Bone marrow (tissue), 2 donors: ENCODE measurements at regions not wholly inside any gene's neighbourhood (a gene's known extent, or its start where the extent isn't known, plus 50 kb on each side); places are given as distances from the start of the nearest gene placed in this dataset.

ENCODE experiments used
- DNase-seq, 2 donors: peaks; one replicate each; lab custom pipeline; 2025; lab: John Stamatoyannopoulos, UW

GRCh38 chr2:11953258-11953657 lies 206.8 kb downstream of the LPIN1 start:
- DNase-seq = no peak

DNA sequence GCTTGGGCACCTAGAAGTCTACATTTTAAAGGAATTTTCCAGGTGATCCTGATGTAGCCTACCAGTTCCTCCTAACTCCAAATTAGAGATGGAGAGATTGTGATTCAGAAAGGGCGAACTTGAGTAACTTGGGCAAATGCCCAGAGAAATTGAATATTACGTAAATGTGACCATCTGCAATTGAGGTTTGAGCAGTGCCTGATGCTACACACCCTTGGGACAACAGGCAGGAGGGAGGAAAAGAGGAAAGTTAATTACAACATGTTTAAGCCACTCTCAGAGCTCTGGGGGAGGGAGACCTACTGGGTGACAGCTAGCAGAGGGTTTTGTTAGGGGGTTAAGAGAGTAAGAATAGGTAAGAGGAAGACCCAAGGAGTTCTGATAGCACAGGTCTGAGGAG lies 208.9 kb downstream of the LPIN1 start:
- DNase-seq = no peak

- DNase-seq = no peak
These were observed 209.5 kb downstream of the LPIN1 start for GRCh38 chr2:11955884-11956291.

DNA sequence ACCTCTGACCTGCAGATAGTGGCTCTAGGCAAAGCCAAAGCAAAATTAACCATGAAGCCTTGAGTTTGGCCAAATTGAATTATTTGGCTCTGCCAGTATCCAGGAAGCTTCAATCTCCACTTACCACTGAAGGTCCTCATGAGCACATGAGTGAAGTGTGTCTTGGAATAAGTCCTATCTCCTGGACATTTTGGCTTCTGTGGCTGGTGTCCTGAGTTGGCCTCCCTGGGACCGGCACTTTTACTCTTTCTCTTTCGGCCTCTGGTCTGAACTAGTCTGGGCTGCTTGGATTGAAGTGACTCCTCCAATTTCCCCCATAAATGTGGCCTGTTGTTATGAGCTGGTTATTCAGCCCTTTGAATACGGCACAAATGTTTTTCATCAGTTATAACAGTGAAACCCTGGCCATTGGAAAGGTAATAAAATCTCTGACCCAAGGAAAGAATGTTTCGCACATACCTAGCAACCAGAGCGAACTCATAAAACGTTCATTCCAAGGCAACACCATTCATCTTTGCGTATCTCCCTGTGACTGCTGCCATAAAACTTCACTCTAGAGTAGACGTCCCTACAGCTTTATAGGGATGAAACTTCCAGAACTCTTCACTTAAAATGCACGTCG lies 216.4 kb downstream of the LPIN1 start:
- DNase-seq = no peak

GRCh38 chr2:11963966-11964365 lies 217.5 kb downstream of the LPIN1 start:
- no peak for DNase-seq

DNA sequence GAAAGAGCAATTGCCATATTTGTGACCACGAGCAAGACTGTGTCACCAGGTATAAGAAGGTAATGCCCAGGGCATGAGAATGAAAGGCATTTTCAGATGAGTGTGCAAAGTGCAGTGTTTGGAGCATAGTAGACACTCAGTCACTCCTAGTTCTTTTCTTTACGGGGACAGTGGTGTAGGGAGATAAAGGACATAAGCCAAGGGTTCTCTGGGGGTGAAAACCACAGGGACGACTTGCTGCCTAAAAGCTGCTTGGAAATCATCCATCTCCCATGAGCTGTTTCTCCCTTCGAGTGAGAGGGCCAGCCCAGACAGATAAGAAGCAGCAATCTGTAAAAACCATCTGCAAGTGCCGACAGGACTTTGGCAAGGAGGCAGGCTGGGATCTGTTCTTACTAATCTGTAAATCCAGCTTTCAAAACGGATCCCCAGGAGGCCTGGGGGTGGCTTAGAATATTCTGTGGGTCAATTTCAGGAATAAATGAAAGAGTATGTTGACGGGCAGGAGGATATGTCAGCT lies 221.6 kb downstream of the LPIN1 start:
- no peak for DNase-seq

DNA sequence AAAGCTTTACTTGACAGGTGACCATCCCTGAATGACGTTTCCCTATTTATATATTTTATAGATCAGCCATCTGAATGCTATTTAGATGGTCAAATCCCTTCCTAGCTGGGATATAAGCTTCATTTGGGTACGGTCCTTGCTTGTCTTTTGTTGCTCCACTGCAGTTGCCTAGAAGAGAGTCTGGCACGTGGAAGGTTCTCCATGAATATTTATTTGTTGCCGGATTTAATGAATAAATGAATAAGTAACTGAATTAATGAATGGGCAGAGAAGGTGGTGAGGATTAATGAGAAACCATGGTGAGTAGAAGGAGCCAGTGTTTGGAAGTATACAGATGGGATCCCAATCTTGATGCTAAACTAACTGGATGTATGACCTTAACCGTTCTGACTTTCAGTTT lies 222.1 kb downstream of the LPIN1 start:
- no peak for DNase-seq

- DNase-seq = no peak
These were observed 223.3 kb downstream of the LPIN1 start for GRCh38 chr2:11969774-11970173.

DNA sequence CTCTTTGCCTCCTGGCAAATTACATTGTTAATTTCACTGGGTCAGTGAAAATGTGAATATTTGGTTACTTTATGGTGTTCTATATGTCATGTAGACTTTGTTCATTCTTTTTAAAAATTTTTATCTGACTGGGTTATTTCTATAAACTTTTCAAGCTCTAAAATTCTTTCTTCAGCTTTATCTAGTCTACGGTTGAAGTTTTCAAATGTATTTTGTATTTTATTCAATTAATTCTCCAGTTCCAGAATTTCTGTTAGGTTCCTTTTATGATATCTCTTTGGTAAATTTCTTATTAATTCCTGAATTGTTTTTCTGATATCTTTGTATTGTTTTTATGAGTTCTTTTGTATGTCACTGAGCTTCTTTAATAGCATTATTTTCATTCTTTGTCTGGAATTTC lies 228.1 kb downstream of the LPIN1 start:
- DNase-seq = no peak

DNA sequence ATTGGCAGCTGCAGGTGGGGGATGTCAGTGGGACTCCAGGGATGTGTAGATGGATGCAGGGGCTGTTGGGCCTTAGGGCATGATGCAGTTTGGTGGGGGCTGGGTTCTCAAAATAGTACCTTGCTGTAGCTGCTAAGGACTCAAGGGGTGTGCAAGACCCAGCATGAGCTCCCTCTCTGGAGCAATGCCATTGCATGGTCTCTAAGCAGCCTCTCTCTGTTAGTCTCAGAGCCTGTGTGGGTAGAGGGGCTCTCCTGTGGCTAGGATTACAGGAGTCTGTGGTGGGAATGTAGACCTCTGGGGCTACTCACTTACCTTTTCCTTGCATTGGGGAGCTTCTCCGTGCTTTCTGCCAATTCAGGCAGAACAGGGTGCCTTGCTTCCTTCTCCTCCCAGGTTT lies 228.9 kb downstream of the LPIN1 start:
- DNase-seq = no peak

- DNase-seq = no peak
These were observed 229.6 kb downstream of the LPIN1 start for GRCh38 chr2:11976073-11976472.

DNA sequence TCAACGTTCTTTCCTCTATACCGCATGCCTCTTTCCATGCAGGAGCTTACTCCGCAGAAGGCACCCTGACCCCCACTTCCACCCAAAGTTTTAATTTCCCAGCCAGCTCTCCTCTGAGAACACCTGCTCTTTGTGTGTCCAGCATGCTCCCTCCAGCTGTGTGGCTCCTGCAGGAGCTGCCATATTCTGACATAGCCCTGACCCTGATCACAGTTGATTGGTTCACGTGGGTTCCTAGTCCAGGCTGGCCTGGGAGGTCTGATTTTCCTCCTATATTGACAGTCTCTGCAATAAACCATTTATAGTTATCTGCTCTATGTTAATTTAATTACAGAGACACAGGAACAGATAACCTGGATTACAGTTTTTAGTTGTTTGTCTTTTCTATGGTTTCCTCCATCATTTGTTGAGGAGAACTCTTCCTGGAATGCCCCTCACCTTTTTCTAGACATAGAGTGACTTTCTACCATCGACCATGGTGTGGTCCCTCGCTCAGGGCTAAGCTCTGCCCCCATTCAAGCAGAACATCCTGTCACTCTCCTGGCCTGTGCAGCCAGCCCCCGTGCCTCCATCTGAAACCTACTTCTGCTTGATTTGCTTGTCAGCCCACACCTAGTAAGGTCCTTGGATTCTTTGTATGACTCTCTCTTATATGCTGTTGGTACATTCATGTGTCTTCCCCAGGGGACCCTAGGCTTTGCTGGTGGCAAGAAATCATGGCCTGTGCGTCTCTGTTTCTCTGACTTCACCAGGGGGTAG lies 231.5 kb downstream of the LPIN1 start:
- no peak for DNase-seq

GRCh38 chr2:11980809-11981208 lies 234.4 kb downstream of the LPIN1 start:
- no peak for DNase-seq

GRCh38 chr2:11983401-11983800 lies 237.0 kb downstream of the LPIN1 start:
- DNase-seq = no peak

GRCh38 chr2:11983870-11984269 lies 237.4 kb downstream of the LPIN1 start:
- no peak for DNase-seq

DNA sequence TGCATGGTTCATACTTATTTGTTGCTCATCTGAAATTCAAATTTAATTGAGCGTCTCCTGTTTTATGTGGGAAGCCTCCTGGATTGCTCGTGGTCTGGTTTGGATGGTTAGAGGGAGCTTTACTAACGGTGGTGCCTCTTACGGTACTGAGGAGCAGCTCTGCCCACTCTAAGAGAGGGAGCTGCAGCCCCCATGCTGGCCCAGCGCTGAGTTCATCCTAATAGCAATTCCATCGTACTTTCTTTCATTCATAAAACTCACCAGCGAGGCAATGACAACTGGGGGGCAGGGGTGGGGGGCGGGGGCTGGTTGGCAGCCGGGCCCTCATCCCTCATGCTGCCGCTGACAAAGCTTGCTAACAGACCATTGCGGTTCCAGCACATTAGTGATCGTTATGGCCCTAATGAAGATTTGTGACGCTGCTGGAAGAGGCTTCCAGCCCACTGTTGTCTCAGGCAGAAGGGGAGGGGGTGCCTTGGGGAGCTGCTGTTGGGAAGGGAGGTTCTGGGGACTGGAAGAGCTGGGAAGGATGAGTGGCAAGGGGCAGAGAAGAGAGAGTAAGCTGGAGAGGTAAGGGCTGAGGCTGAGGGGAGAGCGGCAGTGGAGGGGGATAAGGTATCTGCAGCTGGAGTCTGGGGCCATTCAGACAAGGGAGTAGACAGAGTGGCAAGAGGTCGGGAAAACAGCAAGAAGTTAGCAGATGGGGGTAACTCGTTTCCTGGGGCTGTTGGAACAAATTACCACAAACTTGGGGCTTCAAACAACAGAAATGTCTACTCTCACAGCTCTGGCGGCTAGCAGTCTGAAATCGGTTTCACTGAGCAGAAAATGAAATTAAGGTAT lies 238.1 kb downstream of the LPIN1 start:
- no peak for DNase-seq

- no peak for DNase-seq
These were observed 239.6 kb downstream of the LPIN1 start for GRCh38 chr2:11985817-11986566.

DNA sequence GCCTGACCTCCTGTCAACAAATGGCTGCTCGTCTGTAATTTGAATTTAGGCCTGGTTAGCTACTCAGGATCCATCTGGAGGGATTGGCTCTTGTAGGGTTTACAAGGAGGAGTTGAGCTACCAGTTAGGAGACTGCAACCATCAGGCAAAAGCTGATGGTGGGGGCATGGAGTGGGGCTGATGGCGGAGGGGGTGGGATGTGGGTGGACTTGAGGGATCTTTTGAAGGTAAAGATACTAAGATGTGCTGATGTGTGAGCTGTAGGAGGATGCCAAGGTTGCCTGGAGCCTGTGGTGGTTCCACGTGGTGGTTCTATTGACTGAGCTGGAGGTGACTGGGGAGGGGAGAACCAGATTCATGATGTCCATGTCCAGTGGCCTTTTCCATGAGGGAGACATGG lies 240.7 kb downstream of the LPIN1 start:
- DNase-seq = no peak

GRCh38 chr2:11988691-11989353 lies 242.4 kb downstream of the LPIN1 start:
- DNase-seq = no peak

GRCh38 chr2:11989354-11989703 lies 242.9 kb downstream of the LPIN1 start:
- DNase-seq = no peak

DNA sequence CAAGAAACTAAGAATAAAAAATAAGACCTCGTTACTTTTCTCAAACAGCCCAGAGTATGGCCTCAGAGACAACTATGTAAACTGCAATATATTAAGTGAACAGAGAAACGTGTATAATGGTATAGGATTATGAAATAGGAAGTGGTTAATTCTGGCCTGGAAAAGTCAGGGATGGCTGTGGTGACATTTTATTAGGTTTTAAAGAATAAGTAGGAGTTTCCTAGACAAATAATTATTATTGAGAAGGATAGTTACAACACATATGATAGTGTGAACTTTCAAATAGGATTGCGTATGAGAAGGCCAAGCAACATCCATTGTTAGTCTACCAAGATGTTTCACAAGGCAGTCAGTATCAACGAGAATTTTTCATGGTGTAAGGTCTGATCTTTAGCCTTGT lies 244.1 kb downstream of the LPIN1 start:
- no peak for DNase-seq

GRCh38 chr2:11993749-11994148 lies 247.3 kb downstream of the LPIN1 start:
- no peak for DNase-seq
